CD4-positive, alpha-beta T cell (primary cell): ENCODE measurements at regions not wholly inside any gene's neighbourhood (a gene's known extent, or its start where the extent isn't known, plus 50 kb on each side); places are given as distances from the start of the nearest gene placed in this dataset.

Experiments
- ATAC-seq: fragments of 200-7000 bp; cut with Tn5 transposase; one replicate; pipeline ENCODE4 v1.10.0; 2022; ENCODE audit warnings: mild to moderate bottlenecking; ENCODE audit not compliant: poor library complexity
- CTCF ChIA-PET: fragments of 350-600 bp; sonication (Branson Sonifier 250); formaldehyde crosslinking; loops from one replicate; lab custom pipeline; 2021; ENCODE audit warnings: antibody characterized with exemption, inconsistent platforms; lab: Charles Lee
- POLR2A ChIA-PET: fragments of 350-600 bp; sonication (Branson Sonifier 250); formaldehyde crosslinking; loops from one replicate; lab custom pipeline; 2021; ENCODE audit warnings: antibody characterized with exemption, inconsistent platforms; lab: Charles Lee
- DNase-seq, 14 experiments: peaks; one replicate each; pipeline ENCODE4 v3.0.0-alpha.2; 2013 to 2020; ENCODE audit warnings: mixed read lengths in 2 of 14
- H3K27ac ChIP-seq, 2 donors: one replicate each; pipeline versions ENCODE4 v1.5.1 to v1.7.0; 2013; ENCODE audit warnings: low read length in 2 of 2, low read depth in 1 of 2, mild to moderate bottlenecking in 1 of 2
- H3K27me3 ChIP-seq, 2 experiments: 1 replicate in 1 of 2; 2 replicates in 1 of 2; pipeline versions ENCODE4 v1.6.1 to v1.7.0; 2013; ENCODE audit warnings: low read length in 2 of 2, control low read depth in 1 of 2, mild to moderate bottlenecking in 1 of 2, moderate library complexity in 1 of 2; ENCODE audit not compliant: insufficient read depth in 2 of 2, control insufficient read depth in 1 of 2
- H3K36me3 ChIP-seq: one replicate; pipeline ENCODE4 v1.6.1; 2013; ENCODE audit warnings: low read length, control low read depth; ENCODE audit not compliant: insufficient read depth
- H3K4me1 ChIP-seq: one replicate; pipeline ENCODE4 v1.6.1; 2013; ENCODE audit warnings: low read length, control low read depth; ENCODE audit not compliant: insufficient read depth
- H3K4me3 ChIP-seq: one replicate; pipeline ENCODE4 v1.5.1; 2013; ENCODE audit warnings: mild to moderate bottlenecking, low read length, moderate library complexity
- H3K9me3 ChIP-seq, 2 experiments: 1 replicate in 1 of 2; 2 replicates in 1 of 2; pipeline versions ENCODE4 v1.6.1 to v1.7.0; 2013; ENCODE audit warnings: low read length in 2 of 2, mild to moderate bottlenecking in 2 of 2, control low read depth in 1 of 2, moderate library complexity in 1 of 2; ENCODE audit not compliant: control insufficient read depth in 1 of 2, insufficient read depth in 1 of 2
- H3K27ac Mint-ChIP-seq: one replicate; pipeline ENCODE4 v1.8.0; 2020; ENCODE audit warnings: mixed read lengths
- H3K27me3 Mint-ChIP-seq: one replicate; pipeline ENCODE4 v1.8.0; 2021; ENCODE audit warnings: mixed read lengths
- H3K36me3 Mint-ChIP-seq: one replicate; pipeline ENCODE4 v1.8.0; 2021; ENCODE audit warnings: low read depth, mixed read lengths
- H3K4me1 Mint-ChIP-seq: one replicate; pipeline ENCODE4 v1.8.0; 2021; ENCODE audit warnings: low read depth, mixed read lengths
- H3K4me3 Mint-ChIP-seq: one replicate; pipeline ENCODE4 v1.8.0; 2020; ENCODE audit warnings: mild to moderate bottlenecking, mixed read lengths
- H3K9me3 Mint-ChIP-seq: one replicate; pipeline ENCODE4 v1.8.0; 2020; ENCODE audit warnings: mixed read lengths
- intact Hi-C, 2 experiments: fragments of 100-400 bp; cut with DNase I in 1 of 2; cut with micrococcal nuclease in 1 of 2; formaldehyde crosslinking; loops; one replicate each; pipeline versions ENCODE4 v1.15.1 to v1.9.0; 2023 to 2025; cut with DNase I, micrococcal nuclease
- TF ChIP-seq, protein P1 (sequence below): fragments of 200-600 bp; IDR thresholded peaks from one replicate; pipeline ENCODE4 v1.8.0; 2022; ENCODE audit warnings: antibody characterized with exemption, mild to moderate bottlenecking

DNA sequence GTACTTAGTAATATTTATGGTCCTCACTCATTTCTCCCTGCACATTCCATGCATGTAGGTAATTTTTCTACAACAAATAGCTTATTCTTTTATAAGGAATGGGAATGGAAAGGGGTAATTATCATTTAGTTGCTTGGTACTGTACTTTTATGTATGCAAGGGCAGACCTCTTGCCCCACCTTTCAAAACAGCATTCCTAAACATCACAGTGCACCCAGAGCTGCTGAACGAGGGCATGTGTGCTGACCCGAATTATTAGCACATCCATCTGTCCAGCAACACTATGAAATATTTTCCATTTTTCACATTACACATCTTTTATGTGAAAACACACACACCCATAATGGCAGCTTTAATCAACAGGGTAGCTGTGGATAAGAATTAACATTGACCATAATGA, 228.6 kb upstream of the ARRDC3 start:
- POLR2A ChIA-PET = no interaction called here
- Histone ChIP-seq H3K27me3 (no peaks in the 10 kb centered on the region), H3K36me3 (no peaks in the 10 kb centered on the region), H3K4me1 (no peaks in the 10 kb centered on the region), H3K4me3 (no peak overlapping the region), H3K27ac (no peak overlapping the region), H3K9me3 (no peaks in the 10 kb centered on the region)
- Mint-ChIP-seq H3K9me3 (no peaks in the 10 kb centered on the region), H3K36me3 (no peaks in the 10 kb centered on the region), H3K27ac (no peak overlapping the region), H3K4me1 (no peaks in the 10 kb centered on the region), H3K4me3 (no peak overlapping the region), H3K27me3 (no peaks in the 10 kb centered on the region)
- DNase-seq (no peak), ATAC-seq (no peak)
- TF ChIP-seq, protein P1, sequence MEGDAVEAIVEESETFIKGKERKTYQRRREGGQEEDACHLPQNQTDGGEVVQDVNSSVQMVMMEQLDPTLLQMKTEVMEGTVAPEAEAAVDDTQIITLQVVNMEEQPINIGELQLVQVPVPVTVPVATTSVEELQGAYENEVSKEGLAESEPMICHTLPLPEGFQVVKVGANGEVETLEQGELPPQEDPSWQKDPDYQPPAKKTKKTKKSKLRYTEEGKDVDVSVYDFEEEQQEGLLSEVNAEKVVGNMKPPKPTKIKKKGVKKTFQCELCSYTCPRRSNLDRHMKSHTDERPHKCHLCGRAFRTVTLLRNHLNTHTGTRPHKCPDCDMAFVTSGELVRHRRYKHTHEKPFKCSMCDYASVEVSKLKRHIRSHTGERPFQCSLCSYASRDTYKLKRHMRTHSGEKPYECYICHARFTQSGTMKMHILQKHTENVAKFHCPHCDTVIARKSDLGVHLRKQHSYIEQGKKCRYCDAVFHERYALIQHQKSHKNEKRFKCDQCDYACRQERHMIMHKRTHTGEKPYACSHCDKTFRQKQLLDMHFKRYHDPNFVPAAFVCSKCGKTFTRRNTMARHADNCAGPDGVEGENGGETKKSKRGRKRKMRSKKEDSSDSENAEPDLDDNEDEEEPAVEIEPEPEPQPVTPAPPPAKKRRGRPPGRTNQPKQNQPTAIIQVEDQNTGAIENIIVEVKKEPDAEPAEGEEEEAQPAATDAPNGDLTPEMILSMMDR = no peak
- CTCF ChIA-PET = no interaction called here
- intact Hi-C loops = no loop called here

DNA sequence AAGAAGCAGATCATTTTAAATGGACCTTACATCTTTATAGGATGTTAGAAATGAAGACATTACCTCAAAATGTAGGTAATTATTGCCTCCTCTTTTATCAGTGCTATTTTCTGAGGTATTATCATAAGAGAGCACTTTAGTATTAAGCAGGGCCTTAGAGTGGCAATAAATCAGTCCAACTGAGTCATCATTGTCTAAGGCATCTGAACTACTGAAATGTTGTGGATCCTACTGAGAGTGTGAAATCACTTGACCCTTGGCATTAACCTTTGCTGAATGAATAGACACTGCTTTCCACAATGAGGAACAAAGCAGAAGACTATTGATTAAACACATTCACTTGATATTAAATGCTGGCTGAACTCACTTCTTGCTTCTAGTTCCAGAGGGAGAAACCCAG, 224.6 kb upstream of the ARRDC3 start:
- TF ChIP-seq, protein P1 = no peak
- no peak overlapping the region for H3K4me3 Mint-ChIP-seq
- ChIA-PET POLR2A (no interaction called here), CTCF (no interaction called here)
- intact Hi-C loops = no loop called here
- H3K4me1 Mint-ChIP-seq = no peaks in the 10 kb centered on the region
- H3K4me3 ChIP-seq = no peak overlapping the region
- no peaks in the 10 kb centered on the region for H3K36me3 ChIP-seq
- no peaks in the 10 kb centered on the region for H3K9me3 Mint-ChIP-seq
- H3K4me1 ChIP-seq = no peaks in the 10 kb centered on the region
- ATAC-seq = no peak
- no peak for DNase-seq
- no peaks in the 10 kb centered on the region for H3K27me3 Mint-ChIP-seq
- no peak overlapping the region for H3K27ac Mint-ChIP-seq
- H3K36me3 Mint-ChIP-seq = no peaks in the 10 kb centered on the region
- H3K9me3 ChIP-seq = no peaks in the 10 kb centered on the region
- H3K27me3 ChIP-seq = no peaks in the 10 kb centered on the region
- H3K27ac ChIP-seq = no peak overlapping the region

DNA sequence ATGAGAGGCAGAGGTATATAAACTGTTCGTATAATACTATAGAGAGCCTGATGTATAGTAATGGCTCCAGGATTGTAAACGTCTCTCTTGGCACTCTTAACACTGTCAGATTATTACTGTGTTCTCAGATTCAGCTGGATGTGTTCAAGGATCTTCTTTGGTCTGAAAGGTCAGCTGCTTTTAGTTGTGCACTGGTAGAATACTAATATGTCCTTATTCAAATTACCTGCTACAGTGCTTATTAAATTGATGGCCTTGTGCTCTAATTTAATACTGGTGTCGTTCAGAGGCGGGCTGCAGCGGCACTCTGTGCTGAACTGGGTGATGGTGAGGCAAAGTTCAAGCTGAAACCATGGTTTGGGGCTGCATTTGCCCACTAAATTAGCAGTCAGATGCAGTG, 216.7 kb upstream of the ARRDC3 start:
- intact Hi-C loops = no loop called here
- H3K27ac ChIP-seq = no peak overlapping the region
- TF ChIP-seq, protein P1 = no peak
- ChIA-PET POLR2A (no interaction called here), CTCF (no interaction called here)
- ATAC-seq (no peak), DNase-seq (no peak)
- H3K4me1 Mint-ChIP-seq = no peaks in the 10 kb centered on the region
- H3K9me3 ChIP-seq = no peaks in the 10 kb centered on the region
- H3K27ac Mint-ChIP-seq = no peak overlapping the region
- no peaks in the 10 kb centered on the region for H3K27me3 Mint-ChIP-seq
- peaks cover 9% of the 10 kb centered on the region for H3K9me3 Mint-ChIP-seq
- no peaks in the 10 kb centered on the region for H3K4me1 ChIP-seq
- H3K36me3 Mint-ChIP-seq = no peaks in the 10 kb centered on the region
- H3K4me3 Mint-ChIP-seq = no peak overlapping the region
- no peak overlapping the region for H3K4me3 ChIP-seq
- H3K36me3 ChIP-seq = no peaks in the 10 kb centered on the region
- no peaks in the 10 kb centered on the region for H3K27me3 ChIP-seq
